LHCN-M2 (cell line): ENCODE measurements at regions not wholly inside any gene's neighbourhood (a gene's known extent, or its start where the extent isn't known, plus 50 kb on each side); places are given as distances from the start of the nearest gene placed in this dataset.
"Not testable (repeated sequence)": the region's sequence is repeated elsewhere in the genome, so short reads cannot be mapped to it uniquely, and the experiment has no call there.

Source experiments
- DNase-seq: peaks from one replicate; pipeline ENCODE4 v3.0.0-alpha.2; 2012; ENCODE audit warnings: low read depth

DNA sequence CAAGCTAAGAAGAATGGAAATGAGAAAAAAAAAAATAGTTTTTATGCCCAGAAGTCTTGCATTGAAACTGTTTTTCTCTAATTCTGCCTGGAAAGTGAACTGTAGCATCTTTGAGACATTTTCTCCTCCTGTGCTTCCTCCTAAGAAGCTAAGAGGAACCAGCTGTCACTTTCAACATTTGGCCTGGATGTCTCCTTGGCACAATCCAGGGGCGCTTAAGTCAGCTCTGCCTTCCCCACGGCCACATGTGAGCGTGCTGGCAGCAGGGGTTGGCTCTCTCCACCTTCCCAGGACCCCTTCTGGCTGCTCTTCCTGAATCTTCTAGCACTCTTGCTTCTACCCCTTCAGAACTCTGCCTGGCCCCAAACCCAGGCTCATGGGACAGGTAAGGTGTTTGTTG lies 289.6 kb upstream of the ADARB2 start:
- DNase-seq, result no peak

DNA sequence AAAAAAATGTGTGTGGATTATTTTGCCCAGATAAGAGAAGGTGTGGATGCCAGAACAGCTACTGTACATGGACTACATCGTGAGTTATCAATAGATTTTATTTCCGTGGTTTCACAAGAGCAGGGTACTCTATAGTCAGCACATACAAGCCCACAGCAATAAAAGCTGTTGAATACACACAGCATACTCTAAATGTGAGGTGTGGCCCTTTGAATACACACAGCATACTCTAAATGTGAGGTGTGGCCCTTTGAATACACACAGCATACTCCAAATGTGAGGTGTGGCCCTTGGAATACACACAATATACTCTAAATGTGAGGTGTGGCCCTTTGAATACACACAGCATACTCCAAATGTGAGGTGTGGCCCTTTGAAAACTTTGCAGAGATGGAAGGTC lies 287.4 kb upstream of the ADARB2 start:
- not testable (repeated sequence) for DNase-seq

DNA sequence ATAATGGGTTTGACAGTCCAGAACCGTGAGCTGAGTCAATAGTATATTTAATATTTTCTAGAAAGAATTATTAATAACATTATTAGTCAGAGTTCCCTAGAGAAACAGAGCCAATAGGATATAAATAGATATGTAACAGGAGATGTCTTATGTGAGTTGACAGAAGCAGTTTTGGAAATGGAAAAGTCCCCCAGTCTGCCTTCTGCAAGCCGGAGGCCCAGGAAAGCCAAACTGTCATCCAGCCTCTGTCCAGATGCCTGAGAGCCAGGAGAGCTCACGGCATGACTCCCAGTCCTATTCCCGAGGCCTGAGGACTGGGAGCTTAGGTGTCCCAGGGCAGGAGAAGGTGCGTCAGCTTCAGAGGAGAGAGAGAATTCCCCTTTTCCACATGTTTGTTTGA lies 286.4 kb upstream of the ADARB2 start:
- DNase-seq, result no peak

GRCh38 chr10:2022401-2022800 lies 285.1 kb upstream of the ADARB2 start:
- DNase-seq, result no peak

GRCh38 chr10:2020836-2021235 lies 283.5 kb upstream of the ADARB2 start:
- no peak for DNase-seq

GRCh38 chr10:2019803-2020202 lies 282.5 kb upstream of the ADARB2 start:
- no peak for DNase-seq

GRCh38 chr10:2019281-2019680 lies 282.0 kb upstream of the ADARB2 start:
- no peak for DNase-seq

- DNase-seq, result no peak
Observed at GRCh38 chr10:2014541-2014940, 277.2 kb upstream of the ADARB2 start.

DNA sequence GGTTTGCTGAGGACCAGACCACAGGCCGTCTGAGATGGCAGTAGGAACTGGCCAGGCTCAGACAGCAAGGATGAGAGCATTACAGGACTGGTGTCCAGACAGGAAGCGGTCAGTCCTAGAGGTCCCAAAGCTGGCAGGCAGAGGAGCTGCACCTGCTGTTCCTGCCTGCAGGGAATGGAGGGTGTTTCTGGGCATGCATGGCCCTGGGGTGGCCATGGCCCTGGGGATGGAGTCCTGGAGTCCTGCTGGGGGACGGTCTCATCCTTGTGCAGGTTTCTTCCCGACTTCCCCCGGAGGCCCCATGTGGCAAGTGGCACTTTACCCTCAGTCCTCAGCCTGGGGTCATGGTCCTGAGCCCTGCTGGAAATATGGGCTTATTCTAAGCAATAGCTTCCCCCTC lies 274.9 kb upstream of the ADARB2 start:
- no peak for DNase-seq

DNA sequence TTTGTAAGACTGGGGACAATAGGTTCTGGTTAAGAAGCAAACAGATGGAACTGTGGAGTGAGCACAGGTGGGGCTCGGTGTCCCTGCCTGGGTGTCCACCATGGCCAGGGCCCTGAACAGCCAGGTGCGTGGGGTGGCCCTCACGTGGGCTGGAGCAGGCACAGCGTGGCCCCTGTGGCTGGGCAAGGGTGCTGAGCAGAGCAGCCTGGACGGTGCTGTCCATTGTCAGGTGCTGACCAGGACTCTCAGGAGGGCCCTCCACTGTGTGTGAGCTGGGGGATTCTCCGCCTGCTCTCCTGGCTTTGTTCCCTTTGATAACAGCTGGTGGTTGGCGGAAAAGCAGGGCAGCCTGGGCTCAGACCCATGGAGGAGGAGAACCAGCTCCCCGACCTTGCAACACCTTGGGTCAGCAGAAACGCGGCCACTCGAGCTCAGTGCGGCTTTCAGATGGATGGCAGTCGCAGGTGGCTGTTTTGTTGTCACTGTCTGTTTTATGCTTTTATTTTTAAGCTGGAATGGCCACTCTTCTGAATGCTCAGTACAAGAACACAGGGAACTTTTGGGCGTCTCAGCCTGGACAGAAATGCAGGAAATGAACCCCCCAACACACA lies 273.9 kb upstream of the ADARB2 start:
- DNase-seq, result no peak

GRCh38 chr10:2005546-2005945 lies 268.2 kb upstream of the ADARB2 start:
- DNase-seq, result no peak

GRCh38 chr10:1992930-1993329 lies 255.6 kb upstream of the ADARB2 start:
- DNase-seq, result no peak

DNA sequence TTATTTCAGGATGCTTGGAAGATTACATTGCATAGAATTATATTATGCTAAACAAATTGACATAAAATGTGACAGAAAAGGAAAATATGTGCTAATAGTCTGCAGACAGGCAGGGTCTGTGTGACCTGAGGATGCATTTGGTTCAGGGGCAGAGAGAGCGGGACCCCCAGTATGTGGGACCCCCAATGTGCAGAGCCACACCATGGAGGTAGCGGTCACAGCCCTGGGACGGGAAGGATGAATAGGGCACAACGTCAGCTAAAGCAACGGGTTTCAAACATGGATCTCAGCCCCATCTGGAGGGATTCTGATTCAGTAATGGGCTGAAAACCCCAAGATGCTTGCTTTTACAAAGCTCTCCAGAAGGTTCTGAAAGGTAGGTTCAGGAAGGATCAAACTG lies 251.8 kb upstream of the ADARB2 start:
- DNase-seq, result no peak

GRCh38 chr10:1981976-1982375 lies 244.7 kb upstream of the ADARB2 start:
- DNase-seq, result no peak

DNA sequence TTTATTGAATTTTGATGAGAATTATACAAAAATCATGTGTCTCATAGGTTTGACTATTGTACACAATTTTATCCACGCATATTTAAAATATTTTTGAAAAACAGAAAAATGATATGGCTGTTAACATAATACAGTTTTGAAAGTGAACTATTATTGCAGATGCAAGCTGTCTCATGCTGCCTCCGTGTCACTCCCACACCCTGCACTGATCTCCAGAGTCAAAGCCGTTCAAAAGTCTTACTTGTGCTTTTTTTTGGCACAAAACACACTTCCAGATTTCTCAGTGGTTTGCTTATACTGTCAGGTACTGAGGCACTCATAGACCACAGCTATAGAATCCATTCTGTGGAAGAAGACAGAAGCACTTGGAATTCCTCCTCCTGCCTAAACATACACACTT lies 243.1 kb upstream of the ADARB2 start:
- no peak for DNase-seq

GRCh38 chr10:1978584-1978983 lies 241.3 kb upstream of the ADARB2 start:
- DNase-seq, result no peak

DNA sequence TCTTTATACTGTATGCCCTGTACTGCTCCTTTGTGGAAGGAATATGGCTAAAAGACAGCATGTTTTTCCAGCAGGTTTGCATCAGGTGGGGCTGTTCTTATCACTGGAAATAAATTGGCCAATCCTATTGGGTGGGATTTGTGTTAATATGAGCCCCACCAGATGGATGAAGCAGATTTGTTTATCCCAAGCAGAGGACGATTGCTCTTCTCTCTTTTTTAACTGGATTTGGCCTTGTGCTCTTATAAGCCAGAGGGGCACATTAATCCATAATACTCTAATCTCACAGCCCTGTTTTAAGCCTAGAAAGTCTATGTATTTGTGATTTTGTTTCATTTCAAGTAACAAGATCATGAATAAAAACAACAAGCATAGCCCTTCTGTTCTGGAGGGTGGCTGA lies 240.1 kb upstream of the ADARB2 start:
- DNase-seq, result no peak

- DNase-seq, result no peak
Observed at GRCh38 chr10:1972406-1972805, 235.1 kb upstream of the ADARB2 start.

GRCh38 chr10:1968257-1969033 lies 231.1 kb upstream of the ADARB2 start:
- no peak for DNase-seq

GRCh38 chr10:1966712-1967376 lies 229.5 kb upstream of the ADARB2 start:
- DNase-seq, result no peak

DNA sequence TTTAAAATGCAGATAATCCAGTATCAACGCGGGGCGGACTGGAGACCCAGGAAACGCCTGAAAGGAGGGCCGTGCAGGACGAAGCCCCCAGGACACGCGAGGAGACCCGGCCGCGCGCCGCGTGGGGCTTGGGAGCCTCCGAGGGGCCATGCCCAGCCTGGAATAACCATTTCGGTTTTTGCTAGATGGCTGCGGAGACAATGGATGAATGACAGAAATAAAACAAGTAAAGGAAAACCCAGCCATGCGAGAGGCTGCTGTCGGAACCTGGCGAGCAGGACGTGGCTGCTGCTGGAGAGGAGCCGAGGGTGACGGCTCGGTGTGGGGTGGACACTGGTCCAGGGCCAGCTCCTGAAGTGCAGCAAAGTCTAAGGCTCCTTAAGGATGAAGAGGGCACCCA lies 227.2 kb upstream of the ADARB2 start:
- no peak for DNase-seq

GRCh38 chr10:1963341-1963740 lies 226.0 kb upstream of the ADARB2 start:
- no peak for DNase-seq

DNA sequence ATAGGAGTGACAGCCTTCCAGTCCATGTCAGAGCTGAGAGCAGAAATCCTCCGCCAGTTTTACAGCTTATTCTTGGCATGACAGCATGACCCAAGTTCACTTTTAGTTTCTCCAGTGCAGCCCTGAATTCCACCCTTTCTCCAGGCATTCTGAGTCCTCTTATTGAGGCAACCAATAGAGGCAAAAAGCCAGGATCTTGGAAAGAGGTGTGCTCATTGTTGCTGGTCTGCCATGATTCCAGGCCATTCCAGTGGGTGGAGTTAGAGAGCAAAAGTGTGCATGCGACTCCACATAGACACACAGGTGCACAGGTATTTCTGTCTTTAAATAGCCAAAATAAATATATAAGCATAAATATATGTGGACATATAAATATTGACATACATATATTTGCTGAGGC lies 224.7 kb upstream of the ADARB2 start:
- no peak for DNase-seq
